Heart right ventricle (tissue), 16 donors: ENCODE measurements at regions not wholly inside any gene's neighbourhood (a gene's known extent, or its start where the extent isn't known, plus 50 kb on each side); places are given as distances from the start of the nearest gene placed in this dataset.

Experiments used
- ATAC-seq, 8 donors: fragments of 200-7000 bp; cut with Tn5 transposase; one replicate each; pipeline ENCODE4 v1.9.1; 2020; ENCODE audit warnings: mild to moderate bottlenecking in 8 of 8, moderate library complexity in 8 of 8, moderate number of reproducible peaks in 1 of 8
- DNase-seq, 2 donors: peaks; one replicate each; pipeline ENCODE4 v3.0.0-alpha.2; 2020
- H3K27ac ChIP-seq, 10 donors: fragments of 200-600 bp; sonication (generic) in 2 of 10; one replicate each; pipeline versions ENCODE4 v1.5.0 to v1.8.0; 2020 to 2022; ENCODE audit warnings: mild to moderate bottlenecking in 3 of 10
- H3K27me3 ChIP-seq, 7 donors: fragments of 200-600 bp; one replicate each; pipeline ENCODE4 v1.8.0; 2021 to 2022; ENCODE audit warnings: mild to moderate bottlenecking in 2 of 7
- H3K36me3 ChIP-seq, 9 donors: fragments of 200-600 bp; sonication (generic) in 1 of 9; one replicate each; pipeline versions ENCODE4 v1.5.0 to v1.8.0; 2020 to 2022; ENCODE audit warnings: mild to moderate bottlenecking in 2 of 9
- H3K4me1 ChIP-seq, 9 donors: fragments of 200-600 bp; sonication (generic) in 1 of 9; one replicate each; pipeline versions ENCODE4 v1.5.0 to v1.8.0; 2020 to 2022; ENCODE audit warnings: mild to moderate bottlenecking in 4 of 9
- H3K4me3 ChIP-seq, 10 donors: fragments of 200-600 bp; sonication (generic) in 2 of 10; one replicate each; pipeline versions ENCODE4 v1.5.0 to v1.8.0; 2020 to 2022; ENCODE audit warnings: mild to moderate bottlenecking in 7 of 10, moderate library complexity in 2 of 10
- H3K9me3 ChIP-seq, 11 donors: fragments of 200-600 bp in 10 of 11; sonication (generic) in 2 of 11; one replicate each; pipeline versions ENCODE4 v1.5.0 to v1.8.0; 2013 to 2022; ENCODE audit warnings: mild to moderate bottlenecking in 2 of 11, control low read depth in 1 of 11, moderate library complexity in 1 of 11
- WGBS, 2 donors: extraction: QIAGEN DNeasy Blood & Tissue Kit; methylation state at CpG; one replicate each; pipeline ENCODE4 v1.1.7; 2013; ENCODE audit warnings: inconsistent platforms in 1 of 2; 5-methylcytosine and 5-hydroxymethylcytosine counted together
- intact Hi-C, 10 donors: fragments of 100-400 bp; cut with DNase I; formaldehyde crosslinking; loops; one replicate each; pipeline versions ENCODE4 v1.11.1 to v1.14.2; 2022
- TF ChIP-seq, protein P1 (sequence below), 9 donors: fragments of 200-600 bp; sonication (generic) in 2 of 9; IDR thresholded peaks; one replicate each; pipeline versions ENCODE4 v1.5.0 to v1.8.0; 2021 to 2022; ENCODE audit warnings: antibody characterized with exemption in 9 of 9, mild to moderate bottlenecking in 5 of 9, moderate library complexity in 1 of 9
- donor health status: Arrhythmogenic right ventricular cardiomyopathy.
- donor health status: ischemic (EF 13 %, LVEDD 7.1; RV severe dilation, severe dysfunction).
- donor health status: healthy with polysubstance abuse.
- donor health status: DM: no; HTN: yes; CAD: no.
- donor health status: DM: no; HTN: no; CAD: no.
- donor health status: ischemic (EF 25% LVEDD 6.9; RV normal size, moderate dysfunction).
- donor health status: ischemic (EF 25% LVEDD 5.7; RV mildly dilated, moderate dysfunction).
- donor health status: healthy.
- donor health status: DM: yes; HTN: yes; CAD: no.
- donor health status: Ischemic cardiomyopathy.
- donor health status: ischemic (EF 35%, LVEDD 5.7; RV mildly dilated, moderate dysfunction).
- donor health status: nonischemic (EF 11% LVEDD 7.7; RV severe dilation, severe dysfunction).
- donor health status: DM: yes; HTN: yes; CAD: no.
- donor health status: PGD.
- donor health status: ischemic (EF 29% LVEDD 5.4; RV normal size, mild dysfunction).
- donor health status: nonischemic (EF 23%, LVEDD 6.1; RV moderate dilation, normal function).

DNA sequence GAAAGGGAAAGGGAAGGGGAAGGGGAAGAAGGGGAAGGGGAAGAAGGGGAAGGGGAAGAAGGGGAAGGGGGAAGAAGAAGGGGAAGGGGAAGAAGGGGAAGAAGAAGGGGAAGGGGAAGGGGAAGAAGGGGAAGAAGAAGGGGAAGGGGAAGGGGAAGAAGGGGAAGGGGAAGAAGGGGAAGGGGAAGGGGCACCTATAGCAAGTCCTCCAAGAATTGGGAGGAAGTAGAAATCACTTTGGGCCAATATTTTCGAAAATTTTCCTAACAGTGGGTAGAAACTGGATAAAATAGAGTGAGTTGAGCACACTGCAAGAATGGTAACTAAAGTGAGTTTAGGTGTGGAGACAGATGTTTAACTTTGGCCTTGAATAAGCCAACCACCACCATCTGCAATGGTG is 915.3 kb downstream of the DNAH5 start:
- no peak overlapping the region for H3K27ac ChIP-seq
- DNase-seq = no peak
- H3K36me3 ChIP-seq = no peaks in the 10 kb centered on the region
- peaks cover 0 to 22% (median 0%) of the 10 kb centered on the region in 11 donors for H3K9me3 ChIP-seq
- TF ChIP-seq, protein P1, sequence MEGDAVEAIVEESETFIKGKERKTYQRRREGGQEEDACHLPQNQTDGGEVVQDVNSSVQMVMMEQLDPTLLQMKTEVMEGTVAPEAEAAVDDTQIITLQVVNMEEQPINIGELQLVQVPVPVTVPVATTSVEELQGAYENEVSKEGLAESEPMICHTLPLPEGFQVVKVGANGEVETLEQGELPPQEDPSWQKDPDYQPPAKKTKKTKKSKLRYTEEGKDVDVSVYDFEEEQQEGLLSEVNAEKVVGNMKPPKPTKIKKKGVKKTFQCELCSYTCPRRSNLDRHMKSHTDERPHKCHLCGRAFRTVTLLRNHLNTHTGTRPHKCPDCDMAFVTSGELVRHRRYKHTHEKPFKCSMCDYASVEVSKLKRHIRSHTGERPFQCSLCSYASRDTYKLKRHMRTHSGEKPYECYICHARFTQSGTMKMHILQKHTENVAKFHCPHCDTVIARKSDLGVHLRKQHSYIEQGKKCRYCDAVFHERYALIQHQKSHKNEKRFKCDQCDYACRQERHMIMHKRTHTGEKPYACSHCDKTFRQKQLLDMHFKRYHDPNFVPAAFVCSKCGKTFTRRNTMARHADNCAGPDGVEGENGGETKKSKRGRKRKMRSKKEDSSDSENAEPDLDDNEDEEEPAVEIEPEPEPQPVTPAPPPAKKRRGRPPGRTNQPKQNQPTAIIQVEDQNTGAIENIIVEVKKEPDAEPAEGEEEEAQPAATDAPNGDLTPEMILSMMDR (IDR thresholded peaks at IDR 0.05) = no peak
- ATAC-seq = no peak
- no peak overlapping the region for H3K4me3 ChIP-seq
- intact Hi-C loops = no loop called here
- no peaks in the 10 kb centered on the region for H3K27me3 ChIP-seq
- no peaks in the 10 kb centered on the region for H3K4me1 ChIP-seq
- WGBS, 2 donors = 48 to 49% methylated on average over 1 of the region's 1 CpG

DNA sequence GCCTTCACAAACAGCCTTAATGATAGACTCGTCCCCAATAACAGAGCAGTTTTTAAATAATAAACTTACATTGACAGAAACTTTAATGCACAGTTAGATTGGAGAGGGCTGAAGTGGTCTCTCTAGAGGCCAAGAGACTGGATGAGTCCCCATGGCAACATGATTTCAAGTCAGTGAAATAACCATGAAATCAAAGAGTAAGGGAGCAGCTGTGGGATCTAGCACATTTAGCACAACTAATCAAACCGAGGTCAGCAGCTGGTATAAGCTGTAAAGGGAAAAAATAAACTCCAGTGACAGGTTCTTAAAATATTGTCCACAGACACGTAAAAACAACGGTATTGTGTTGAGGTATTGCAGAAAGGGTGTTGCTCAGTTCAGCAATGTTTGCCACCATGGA is 916.6 kb downstream of the DNAH5 start:
- no peak overlapping the region for H3K4me3 ChIP-seq
- TF ChIP-seq, protein P1 (IDR thresholded peaks at IDR 0.05) = no peak
- peaks cover 0 to 22% (median 0%) of the 10 kb centered on the region in 11 donors for H3K9me3 ChIP-seq
- DNase-seq (no peak), ATAC-seq (no peak)
- no peak overlapping the region for H3K27ac ChIP-seq
- no peaks in the 10 kb centered on the region for H3K27me3 ChIP-seq
- no peaks in the 10 kb centered on the region for H3K4me1 ChIP-seq
- intact Hi-C loops = no loop called here
- no peaks in the 10 kb centered on the region for H3K36me3 ChIP-seq
- 69 to 78% methylated on average over 4 of the region's 4 CpGs for WGBS, 2 donors

DNA sequence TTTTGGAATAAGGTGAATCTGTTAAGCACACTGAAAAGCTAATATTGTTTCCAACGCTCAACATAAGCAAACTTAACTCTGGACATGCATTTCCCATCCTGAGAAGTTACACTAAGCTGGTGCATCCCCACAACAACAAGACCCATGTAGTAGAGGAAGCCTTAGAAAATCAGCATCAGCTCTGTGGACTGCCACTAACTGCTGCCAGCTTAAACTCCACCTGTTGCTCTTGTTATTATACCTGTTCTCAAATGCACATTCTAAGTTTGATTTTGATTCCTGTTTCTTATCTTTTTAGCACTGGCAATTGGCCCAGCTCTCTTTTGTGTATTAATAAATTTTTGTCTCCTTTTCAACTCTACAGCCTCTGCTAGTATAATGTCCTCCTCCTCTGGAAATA is 924.8 kb downstream of the DNAH5 start:
- Histone ChIP-seq H3K27me3 (no peaks in the 10 kb centered on the region), H3K4me1 (no peaks in the 10 kb centered on the region), H3K9me3 (peaks cover 0 to 4% (median 0%) of the 10 kb centered on the region in 11 donors), H3K27ac (no peak overlapping the region), H3K36me3 (no peaks in the 10 kb centered on the region), H3K4me3 (no peak overlapping the region)
- TF ChIP-seq, protein P1 (IDR thresholded peaks at IDR 0.05) = no peak
- ATAC-seq = no peak
- DNase-seq = no peak
- intact Hi-C loops = no loop called here
- WGBS, 2 donors = 16 to 24% methylated on average over 1 of the region's 1 CpG

DNA sequence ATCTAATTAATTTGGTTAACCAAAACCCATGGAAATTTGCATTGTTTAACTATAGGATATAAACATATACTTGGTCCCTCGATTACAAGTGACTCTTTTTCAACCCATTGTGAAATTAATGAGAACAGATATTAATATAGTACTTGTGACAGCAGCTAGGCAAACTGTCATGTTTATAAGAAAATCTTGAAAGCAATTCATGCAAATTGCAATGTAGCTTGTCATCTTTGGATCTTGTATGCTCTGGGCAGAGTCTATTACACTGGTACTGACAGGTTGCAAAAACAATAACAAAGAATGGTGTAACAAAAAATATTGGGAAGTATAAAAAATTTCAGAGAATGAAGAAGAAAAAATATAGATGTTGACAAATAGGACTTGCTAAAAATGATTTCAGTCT is 941.0 kb downstream of the DNAH5 start:
- whole genome bisulfite sequencing, 2 donors = 39 to 43% methylated on average over 1 of the region's 1 CpG
- TF ChIP-seq, protein P1 (IDR thresholded peaks at IDR 0.05) = no peak
- Histone ChIP-seq H3K36me3 (no peaks in the 10 kb centered on the region), H3K4me1 (no peaks in the 10 kb centered on the region), H3K9me3 (peaks cover 0 to 6% (median 0%) of the 10 kb centered on the region in 11 donors), H3K27me3 (no peaks in the 10 kb centered on the region), H3K27ac (no peak overlapping the region), H3K4me3 (no peak overlapping the region)
- intact Hi-C loops = no loop called here
- DNase-seq = no peak
- no peak for ATAC-seq
